H9 (cell line): ENCODE measurements at regions not wholly inside any gene's neighbourhood (a gene's known extent, or its start where the extent isn't known, plus 50 kb on each side); places are given as distances from the start of the nearest gene placed in this dataset.

Experiments
- DNase-seq: peaks from one replicate; pipeline ENCODE4 v3.0.0-alpha.2; 2017
- H2AFZ ChIP-seq: one replicate; pipeline ENCODE4 v1.6.1; 2013; ENCODE audit warnings: mild to moderate bottlenecking, low read length, control low read depth, moderate library complexity
- H2AK5ac ChIP-seq: 2 replicates; pipeline ENCODE4 v1.6.1; 2013; ENCODE audit warnings: low read length, control low read depth, mixed read lengths; ENCODE audit not compliant: insufficient read length
- H2BK120ac ChIP-seq: one replicate; pipeline ENCODE4 v1.6.1; 2013; ENCODE audit warnings: low read depth, mild to moderate bottlenecking, low read length, control low read depth, inconsistent platforms; ENCODE audit not compliant: poor library complexity, severe bottlenecking
- H2BK12ac ChIP-seq: 2 replicates; pipeline ENCODE4 v1.6.1; 2013; ENCODE audit warnings: low read length, control low read depth, mixed read lengths, low read depth; ENCODE audit not compliant: insufficient read length
- H2BK15ac ChIP-seq: 2 replicates; pipeline ENCODE4 v1.6.1; 2013; ENCODE audit warnings: low read depth, low read length, control low read depth
- H2BK20ac ChIP-seq: one replicate; pipeline ENCODE4 v1.6.1; 2013; ENCODE audit warnings: low read depth, mild to moderate bottlenecking, low read length, control low read depth, inconsistent platforms; ENCODE audit not compliant: poor library complexity, severe bottlenecking
- H2BK5ac ChIP-seq: 2 replicates; pipeline ENCODE4 v1.6.1; 2013; ENCODE audit warnings: low read length, control low read depth, mixed read lengths; ENCODE audit not compliant: insufficient read length
- H3K14ac ChIP-seq: 2 replicates; pipeline ENCODE4 v1.6.1; 2013; ENCODE audit warnings: low read length, control low read depth; ENCODE audit not compliant: insufficient read depth
- H3K18ac ChIP-seq: 2 replicates; pipeline ENCODE4 v1.6.1; 2013; ENCODE audit warnings: low read depth, mild to moderate bottlenecking, mixed read lengths, low read length, control low read depth; ENCODE audit not compliant: insufficient read length
- H3K23ac ChIP-seq: 2 replicates; pipeline ENCODE4 v1.6.1; 2013; ENCODE audit warnings: low read length, control low read depth, mixed read lengths, low read depth; ENCODE audit not compliant: insufficient read length
- H3K23me2 ChIP-seq: 2 replicates; pipeline ENCODE4 v1.6.1; 2013; ENCODE audit warnings: low read depth, mild to moderate bottlenecking, mixed read lengths, low read length, control low read depth; ENCODE audit not compliant: insufficient read length, poor library complexity, severe bottlenecking
- H3K27ac ChIP-seq: 2 replicates; pipeline ENCODE4 v1.5.1; 2013; ENCODE audit warnings: low read length, control low read depth, mixed read lengths, low read depth; ENCODE audit not compliant: insufficient read length
- H3K27me3 ChIP-seq: 2 replicates; pipeline ENCODE4 v1.6.1; 2013; ENCODE audit warnings: low read length, control low read depth, inconsistent platforms; ENCODE audit not compliant: insufficient read depth
- H3K4ac ChIP-seq: 2 replicates; pipeline ENCODE4 v1.6.1; 2013; ENCODE audit warnings: low read depth, mild to moderate bottlenecking, control low read depth, inconsistent platforms, low read length, moderate library complexity
- H3K4me1 ChIP-seq: 2 replicates; pipeline ENCODE4 v1.6.1; 2013; ENCODE audit warnings: low read length, control low read depth, inconsistent platforms; ENCODE audit not compliant: insufficient read depth
- H3K4me2 ChIP-seq: 2 replicates; pipeline ENCODE4 v1.6.1; 2013; ENCODE audit warnings: low read length, control low read depth, mixed read lengths; ENCODE audit not compliant: insufficient read length, insufficient read depth
- H3K56ac ChIP-seq: 2 replicates; pipeline ENCODE4 v1.6.1; 2013; ENCODE audit warnings: low read depth, mild to moderate bottlenecking, mixed read lengths, low read length, control low read depth; ENCODE audit not compliant: insufficient read length
- H3K79me1 ChIP-seq: 2 replicates; pipeline ENCODE4 v1.6.1; 2013; ENCODE audit warnings: low read depth, mild to moderate bottlenecking, moderate library complexity, low read length, control low read depth, inconsistent platforms; ENCODE audit not compliant: insufficient read depth, poor library complexity, severe bottlenecking
- H3K79me2 ChIP-seq: 2 replicates; pipeline ENCODE4 v1.6.1; 2013; ENCODE audit warnings: low read length, control low read depth, inconsistent platforms; ENCODE audit not compliant: insufficient read depth
- H3K9ac ChIP-seq: 2 replicates; pipeline ENCODE4 v1.6.1; 2013; ENCODE audit warnings: low read length, control low read depth, mixed read lengths; ENCODE audit not compliant: insufficient read length; ENCODE audit errors: extremely low read depth
- H3K9me3 ChIP-seq: one replicate; pipeline ENCODE4 v1.6.1; 2013; ENCODE audit warnings: low read depth, low read length, inconsistent platforms; ENCODE audit not compliant: control insufficient read depth
- H3T11ph ChIP-seq: one replicate; pipeline ENCODE4 v1.6.1; 2013; ENCODE audit warnings: mild to moderate bottlenecking, low read length, control low read depth, inconsistent platforms
- H4K20me1 ChIP-seq: one replicate; pipeline ENCODE4 v1.6.1; 2013; ENCODE audit not compliant: control insufficient read depth, insufficient read length, insufficient read depth
- H4K5ac ChIP-seq: 2 replicates; pipeline ENCODE4 v1.6.1; 2013; ENCODE audit warnings: low read depth, mild to moderate bottlenecking, mixed read lengths, low read length, control low read depth; ENCODE audit not compliant: insufficient read length
- H4K8ac ChIP-seq: replicated peaks from 2 replicates; pipeline ENCODE4 v1.6.1; 2013; ENCODE audit warnings: low read length, control low read depth, mixed read lengths, low read depth; ENCODE audit not compliant: insufficient read length
- H4K91ac ChIP-seq: 2 replicates; pipeline ENCODE4 v1.6.1; 2013; ENCODE audit warnings: low read depth, mild to moderate bottlenecking, moderate library complexity, mixed read lengths, low read length, control low read depth; ENCODE audit not compliant: insufficient read length
- H3K27ac Mint-ChIP-seq, 3 experiments: 2 replicates in 2 of 3; 3 replicates in 1 of 3; pipeline ENCODE4 v1.8.0; 2020 to 2021; ENCODE audit warnings: mixed read lengths in 3 of 3, mild to moderate bottlenecking in 1 of 3, moderate library complexity in 1 of 3
- H3K27me3 Mint-ChIP-seq: 2 replicates; pipeline ENCODE4 v1.8.0; 2021; ENCODE audit warnings: low read depth, mild to moderate bottlenecking, moderate library complexity, mixed read lengths
- H3K36me3 Mint-ChIP-seq, 3 experiments: 2 replicates in 2 of 3; 3 replicates in 1 of 3; pipeline ENCODE4 v1.8.0; 2020 to 2021; ENCODE audit warnings: low read depth in 3 of 3, mixed read lengths in 3 of 3; ENCODE audit not compliant: insufficient read depth in 1 of 3
- H3K4me1 Mint-ChIP-seq, 2 experiments: 2 replicates each; pipeline ENCODE4 v1.8.0; 2020; ENCODE audit warnings: mixed read lengths in 2 of 2
- H3K4me3 Mint-ChIP-seq, 2 experiments: 2 replicates in 1 of 2; 3 replicates in 1 of 2; pipeline ENCODE4 v1.8.0; 2020 to 2021; ENCODE audit warnings: mild to moderate bottlenecking in 2 of 2, mixed read lengths in 2 of 2, moderate library complexity in 1 of 2
- H3K9me3 Mint-ChIP-seq, 2 experiments: 2 replicates in 1 of 2; 3 replicates in 1 of 2; pipeline ENCODE4 v1.8.0; 2020; ENCODE audit warnings: mild to moderate bottlenecking in 2 of 2, mixed read lengths in 2 of 2, moderate library complexity in 1 of 2
- WGBS: extraction: QIAGEN DNeasy Blood & Tissue Kit; methylation state at CpG from one replicate; pipeline ENCODE4 v1.1.7; 2013; ENCODE audit warnings: missing lambda C conversion rate, low lambda C conversion rate, mixed read lengths; ENCODE audit not compliant: insufficient read length; ENCODE audit errors: extremely low coverage; 5-methylcytosine and 5-hydroxymethylcytosine counted together
- TF ChIP-seq, protein P1 (sequence below): fragments of 200-600 bp; sonication (generic); conservative IDR thresholded peaks from 3 replicates; pipeline ENCODE4 v1.8.0; 2021; ENCODE audit warnings: antibody characterized with exemption, mild to moderate bottlenecking

DNA sequence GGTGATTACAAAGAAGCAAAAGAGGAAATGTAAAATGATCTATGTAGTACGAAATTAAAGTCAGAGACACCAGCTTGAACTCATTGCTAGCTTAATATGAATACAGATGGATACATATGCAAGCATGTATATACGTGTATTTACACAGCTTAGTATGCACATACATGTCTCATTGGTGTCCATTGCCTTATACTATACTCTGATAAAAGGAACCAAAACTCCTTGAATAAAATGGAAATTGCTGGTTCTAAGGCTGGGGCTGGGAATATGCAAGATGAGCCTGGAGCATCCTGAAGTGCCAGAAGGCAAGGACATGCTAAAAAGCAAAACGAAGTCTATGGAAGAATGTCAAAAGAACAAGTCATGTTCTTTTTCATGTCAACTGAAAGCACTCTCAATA, 1424.4 kb upstream of the SLC39A10 start:
- no peak overlapping the region for H3K4me2 ChIP-seq
- no peak overlapping the region for H3K4me3 Mint-ChIP-seq
- no peak overlapping the region for H4K5ac ChIP-seq
- 0 out of 4 replicates have a peak, but pooled peaks cover 3 to 5% of the 10 kb centered on the region in 2 experiments for H3K4me1 Mint-ChIP-seq
- H3K27me3 Mint-ChIP-seq = no peaks in the 10 kb centered on the region
- no peak overlapping the region for H4K8ac ChIP-seq
- H3T11ph ChIP-seq = no peak overlapping the region
- no peak overlapping the region for H2BK20ac ChIP-seq
- no peaks in the 10 kb centered on the region for H3K9me3 Mint-ChIP-seq
- H2BK12ac ChIP-seq = no peak overlapping the region
- no peaks in the 10 kb centered on the region for H4K20me1 ChIP-seq
- H3K18ac ChIP-seq = no peak overlapping the region
- H3K27ac ChIP-seq = no peak overlapping the region
- H2BK5ac ChIP-seq = no peak overlapping the region
- no CpG with 5 or more reads among the region's 3 CpGs for WGBS
- H3K9me3 ChIP-seq = no peaks in the 10 kb centered on the region
- no peaks in the 10 kb centered on the region for H3K27me3 ChIP-seq
- H4K91ac ChIP-seq = no peak overlapping the region
- no peaks in the 10 kb centered on the region for H3K36me3 Mint-ChIP-seq
- H2BK120ac ChIP-seq = no peak overlapping the region
- no peak overlapping the region for H3K9ac ChIP-seq
- H2AFZ ChIP-seq = no peak overlapping the region
- no peaks in the 10 kb centered on the region for H3K79me1 ChIP-seq
- no peaks in the 10 kb centered on the region for H3K4me1 ChIP-seq
- H2BK15ac ChIP-seq = no peak overlapping the region
- no peak for DNase-seq
- H3K79me2 ChIP-seq = no peaks in the 10 kb centered on the region
- no peak overlapping the region for H3K14ac ChIP-seq
- H3K56ac ChIP-seq = no peak overlapping the region
- no peak overlapping the region for H2AK5ac ChIP-seq
- TF ChIP-seq, protein P1, sequence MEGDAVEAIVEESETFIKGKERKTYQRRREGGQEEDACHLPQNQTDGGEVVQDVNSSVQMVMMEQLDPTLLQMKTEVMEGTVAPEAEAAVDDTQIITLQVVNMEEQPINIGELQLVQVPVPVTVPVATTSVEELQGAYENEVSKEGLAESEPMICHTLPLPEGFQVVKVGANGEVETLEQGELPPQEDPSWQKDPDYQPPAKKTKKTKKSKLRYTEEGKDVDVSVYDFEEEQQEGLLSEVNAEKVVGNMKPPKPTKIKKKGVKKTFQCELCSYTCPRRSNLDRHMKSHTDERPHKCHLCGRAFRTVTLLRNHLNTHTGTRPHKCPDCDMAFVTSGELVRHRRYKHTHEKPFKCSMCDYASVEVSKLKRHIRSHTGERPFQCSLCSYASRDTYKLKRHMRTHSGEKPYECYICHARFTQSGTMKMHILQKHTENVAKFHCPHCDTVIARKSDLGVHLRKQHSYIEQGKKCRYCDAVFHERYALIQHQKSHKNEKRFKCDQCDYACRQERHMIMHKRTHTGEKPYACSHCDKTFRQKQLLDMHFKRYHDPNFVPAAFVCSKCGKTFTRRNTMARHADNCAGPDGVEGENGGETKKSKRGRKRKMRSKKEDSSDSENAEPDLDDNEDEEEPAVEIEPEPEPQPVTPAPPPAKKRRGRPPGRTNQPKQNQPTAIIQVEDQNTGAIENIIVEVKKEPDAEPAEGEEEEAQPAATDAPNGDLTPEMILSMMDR = no peak
- no peak overlapping the region for H3K4ac ChIP-seq
- H3K23me2 ChIP-seq = no peaks in the 10 kb centered on the region
- no peak overlapping the region for H3K27ac Mint-ChIP-seq
- no peak overlapping the region for H3K23ac ChIP-seq
